ENCODE measurements at regions not wholly inside any gene's neighbourhood (a gene's known extent, or its start where the extent isn't known, plus 50 kb on each side); places are given as distances from the start of the nearest gene placed in this dataset.

DNA sequence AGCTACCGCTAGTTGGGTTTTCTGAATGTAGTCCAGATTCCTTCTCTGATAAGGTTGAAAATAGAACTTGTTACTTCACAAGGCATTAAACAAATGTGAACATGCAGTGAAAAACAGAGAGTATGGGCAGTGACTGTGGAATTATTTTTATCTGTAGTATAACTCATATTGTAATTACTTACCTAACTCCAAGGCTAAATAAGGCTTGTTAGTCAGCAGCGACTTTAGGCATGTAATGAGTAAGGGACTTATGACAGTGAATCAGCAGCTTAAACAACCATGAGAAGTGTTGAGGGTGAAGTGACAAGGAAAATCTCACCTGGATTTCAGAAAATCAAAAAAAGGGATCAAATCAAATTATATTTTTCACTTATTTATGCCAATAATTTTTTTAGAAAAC is 1719.5 kb upstream of the MIR17HG start:
- no peaks in the 10 kb centered on the region for H3K79me2 ChIP-seq (ENCODE audit: low read length)
- no peak for TF ChIP-seq EZH2phosphoT487 (IDR thresholded peaks at IDR 0.05; ENCODE audit: low read depth)
- TF ChIP-seq, protein P1, sequence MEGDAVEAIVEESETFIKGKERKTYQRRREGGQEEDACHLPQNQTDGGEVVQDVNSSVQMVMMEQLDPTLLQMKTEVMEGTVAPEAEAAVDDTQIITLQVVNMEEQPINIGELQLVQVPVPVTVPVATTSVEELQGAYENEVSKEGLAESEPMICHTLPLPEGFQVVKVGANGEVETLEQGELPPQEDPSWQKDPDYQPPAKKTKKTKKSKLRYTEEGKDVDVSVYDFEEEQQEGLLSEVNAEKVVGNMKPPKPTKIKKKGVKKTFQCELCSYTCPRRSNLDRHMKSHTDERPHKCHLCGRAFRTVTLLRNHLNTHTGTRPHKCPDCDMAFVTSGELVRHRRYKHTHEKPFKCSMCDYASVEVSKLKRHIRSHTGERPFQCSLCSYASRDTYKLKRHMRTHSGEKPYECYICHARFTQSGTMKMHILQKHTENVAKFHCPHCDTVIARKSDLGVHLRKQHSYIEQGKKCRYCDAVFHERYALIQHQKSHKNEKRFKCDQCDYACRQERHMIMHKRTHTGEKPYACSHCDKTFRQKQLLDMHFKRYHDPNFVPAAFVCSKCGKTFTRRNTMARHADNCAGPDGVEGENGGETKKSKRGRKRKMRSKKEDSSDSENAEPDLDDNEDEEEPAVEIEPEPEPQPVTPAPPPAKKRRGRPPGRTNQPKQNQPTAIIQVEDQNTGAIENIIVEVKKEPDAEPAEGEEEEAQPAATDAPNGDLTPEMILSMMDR (IDR thresholded peaks at IDR 0.05; ENCODE audit: low read depth, low read length), result no peak
- no peaks in the 10 kb centered on the region for H3K4me1 ChIP-seq (ENCODE audit: low read length)
- no peaks in the 10 kb centered on the region for H3K36me3 ChIP-seq (replicated peaks; ENCODE audit: low read depth, low read length)
- no peaks in the 10 kb centered on the region for H3K27me3 ChIP-seq (ENCODE audit: low read depth, low read length)
- no peak overlapping the region for H3K27ac ChIP-seq (ENCODE audit: low read length)
- H3K9ac ChIP-seq (ENCODE audit: low read length), result no peak overlapping the region
- no peak overlapping the region for H3K4me2 ChIP-seq (ENCODE audit: low read length)
- no peaks in the 10 kb centered on the region for H4K20me1 ChIP-seq (ENCODE audit: insufficient read depth, low read length)
- no peak overlapping the region for H3K4me3 ChIP-seq (ENCODE audit: low read length)
- no peak overlapping the region for H2AFZ ChIP-seq (ENCODE audit: low read depth, low read length)
- no peaks in the 10 kb centered on the region for H3K9me3 ChIP-seq (ENCODE audit: insufficient read depth, low read length)

DNA sequence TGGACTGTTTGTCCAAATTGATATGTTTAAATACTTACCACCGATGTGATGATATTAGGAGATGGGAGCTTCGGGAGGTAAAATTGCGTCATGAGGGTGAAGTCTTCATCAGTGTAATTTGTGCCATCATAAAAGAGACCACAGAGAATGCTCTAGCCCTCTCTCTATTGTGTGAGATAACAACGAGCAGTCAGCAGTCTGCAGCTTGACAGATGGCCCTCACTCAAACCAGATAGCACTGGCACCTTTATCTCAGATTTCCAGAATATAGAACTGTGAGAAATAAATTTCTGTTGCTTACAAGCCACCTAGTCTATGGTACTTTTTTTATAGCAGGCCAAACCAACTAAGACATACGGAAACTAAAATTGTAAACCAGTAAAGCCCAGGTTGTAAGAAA is 1718.9 kb upstream of the MIR17HG start:
- Histone ChIP-seq H3K79me2 (ENCODE audit: low read length) (no peaks in the 10 kb centered on the region), H4K20me1 (ENCODE audit: insufficient read depth, low read length) (no peaks in the 10 kb centered on the region), H3K9me3 (ENCODE audit: insufficient read depth, low read length) (no peaks in the 10 kb centered on the region), H3K27me3 (ENCODE audit: low read depth, low read length) (no peaks in the 10 kb centered on the region), H3K36me3 (replicated peaks; ENCODE audit: low read depth, low read length) (no peaks in the 10 kb centered on the region), H3K4me3 (ENCODE audit: low read length) (no peak overlapping the region), H2AFZ (ENCODE audit: low read depth, low read length) (no peak overlapping the region), H3K27ac (ENCODE audit: low read length) (no peak overlapping the region), H3K4me2 (ENCODE audit: low read length) (no peak overlapping the region), H3K9ac (ENCODE audit: low read length) (no peak overlapping the region), H3K4me1 (ENCODE audit: low read length) (no peaks in the 10 kb centered on the region)
- no peak for TF ChIP-seq EZH2phosphoT487 (IDR thresholded peaks at IDR 0.05; ENCODE audit: low read depth)

DNA sequence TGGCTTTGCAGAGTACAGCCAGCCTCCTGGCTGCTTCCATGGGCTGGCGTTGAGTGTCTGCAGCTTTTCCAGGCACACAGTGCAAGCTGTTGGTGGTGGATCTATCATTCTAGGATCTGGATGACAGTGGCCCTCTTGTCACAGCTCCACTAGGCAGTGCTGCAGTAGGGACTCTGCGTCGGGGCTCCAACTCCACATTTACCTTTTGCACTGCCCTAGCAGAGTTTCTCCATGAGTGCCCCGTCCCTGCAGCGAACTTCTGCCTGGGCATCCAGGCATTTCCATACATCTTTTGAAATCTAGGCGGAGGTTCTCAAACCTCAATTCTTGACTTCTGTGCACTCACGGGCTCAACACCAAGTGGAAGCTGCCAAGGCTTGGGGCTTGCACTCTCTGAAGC is 1697.3 kb upstream of the MIR17HG start:
- Histone ChIP-seq H3K4me3 (ENCODE audit: low read length) (no peak overlapping the region), H3K9ac (ENCODE audit: low read length) (no peak overlapping the region), H2AFZ (ENCODE audit: low read depth, low read length) (no peak overlapping the region), H3K4me2 (ENCODE audit: low read length) (no peak overlapping the region), H3K27ac (ENCODE audit: low read length) (no peak overlapping the region), H4K20me1 (ENCODE audit: insufficient read depth, low read length) (no peaks in the 10 kb centered on the region), H3K36me3 (replicated peaks; ENCODE audit: low read depth, low read length) (no peaks in the 10 kb centered on the region), H3K27me3 (ENCODE audit: low read depth, low read length) (no peaks in the 10 kb centered on the region), H3K4me1 (ENCODE audit: low read length) (no peaks in the 10 kb centered on the region), H3K79me2 (ENCODE audit: low read length) (no peaks in the 10 kb centered on the region), H3K9me3 (ENCODE audit: insufficient read depth, low read length) (no peaks in the 10 kb centered on the region; the same call in 1 of the 2 replicates)
- TF ChIP-seq EZH2phosphoT487 (IDR thresholded peaks at IDR 0.05; ENCODE audit: low read depth), result no peak
- TF ChIP-seq, protein P1 (IDR thresholded peaks at IDR 0.05; ENCODE audit: low read depth, low read length), result no peak

DNA sequence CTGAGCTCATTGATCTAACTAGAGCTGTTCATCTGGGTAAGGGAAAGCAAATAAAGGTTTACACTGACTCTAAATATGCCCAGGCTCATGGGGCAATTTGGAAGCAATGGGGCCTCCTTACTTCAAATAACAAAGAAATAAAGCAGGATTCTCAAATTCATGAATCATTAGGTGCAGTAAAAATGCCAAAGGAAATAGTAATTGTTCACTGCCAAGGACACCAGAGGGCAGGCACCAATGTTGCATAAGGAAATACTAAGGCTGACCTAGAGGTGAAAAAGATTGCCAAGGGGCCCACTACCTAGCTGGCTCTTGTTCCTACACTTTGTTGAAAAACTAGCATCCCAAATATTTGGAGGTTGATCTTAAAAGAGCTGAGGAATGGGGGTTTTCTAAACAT is 1686.7 kb upstream of the MIR17HG start:
- Histone ChIP-seq H4K20me1 (ENCODE audit: insufficient read depth, low read length) (no peaks in the 10 kb centered on the region), H3K9me3 (ENCODE audit: insufficient read depth, low read length) (no peaks in the 10 kb centered on the region), H3K36me3 (replicated peaks; ENCODE audit: low read depth, low read length) (no peaks in the 10 kb centered on the region), H3K4me1 (ENCODE audit: low read length) (no peaks in the 10 kb centered on the region), H3K9ac (ENCODE audit: low read length) (no peak overlapping the region), H3K4me2 (ENCODE audit: low read length) (no peak overlapping the region), H3K27me3 (ENCODE audit: low read depth, low read length) (no peaks in the 10 kb centered on the region), H3K27ac (ENCODE audit: low read length) (no peak overlapping the region), H3K4me3 (ENCODE audit: low read length) (no peak overlapping the region), H3K79me2 (ENCODE audit: low read length) (no peaks in the 10 kb centered on the region), H2AFZ (ENCODE audit: low read depth, low read length) (no peak overlapping the region)
- no peak for TF ChIP-seq EZH2phosphoT487 (IDR thresholded peaks at IDR 0.05; ENCODE audit: low read depth)
- TF ChIP-seq, protein P1 (IDR thresholded peaks at IDR 0.05; ENCODE audit: low read depth, low read length), result no peak

All from OCI-LY3 (cell line).